Neural progenitor cell (in vitro differentiated cells): ENCODE measurements at regions not wholly inside any gene's neighbourhood (a gene's known extent, or its start where the extent isn't known, plus 50 kb on each side); places are given as distances from the start of the nearest gene placed in this dataset.

Source experiments
- CTCF ChIP-seq: fragments of 200-600 bp; sonication (generic); IDR thresholded peaks from 2 replicates; pipeline ENCODE4 v1.5.1; 2017; ENCODE audit warnings: antibody characterized with exemption, mild to moderate bottlenecking
- EZH2 ChIP-seq: fragments of 200-600 bp; sonication (generic); IDR thresholded peaks from 2 replicates; pipeline ENCODE4 v1.6.1; 2017; ENCODE audit warnings: antibody characterized with exemption, mild to moderate bottlenecking, moderate library complexity

- TF ChIP-seq CTCF (no peak), EZH2 (no peak)
Observed at GRCh38 chr17:34176440-34176839, 78.6 kb upstream of the CCL2 start.
